ENCODE measurements at regions not wholly inside any gene's neighbourhood (a gene's known extent, or its start where the extent isn't known, plus 50 kb on each side); places are given as distances from the start of the nearest gene placed in this dataset.

GRCh38 chr6:6724539-6725467, 136.3 kb downstream of the LY86 start:
- H3K4me3 ChIP-seq (ENCODE audit: low read depth in 1 of 5, low read length in 5 of 5), result peak overlapping the region; percentile 35 to 64 (median 49)
- no peaks in the 10 kb centered on the region for H3K36me3 ChIP-seq (ENCODE audit: control insufficient read depth in 5 of 5, insufficient read depth in 5 of 5, low read length in 5 of 5)
- H3K9ac ChIP-seq (ENCODE audit: low read length in 5 of 5), result peak overlapping the region; percentile 48 to 73 (median 71)
- peaks cover 10 to 36% (median 34%) of the 10 kb centered on the region in 5 donors for H3K4me1 ChIP-seq (ENCODE audit: control insufficient read depth in 5 of 5, insufficient read depth in 5 of 5, low read length in 5 of 5)
- no peaks in the 10 kb centered on the region for H3K9me3 ChIP-seq (ENCODE audit: control insufficient read depth in 5 of 5, low read length in 5 of 5)
- H3K27me3 ChIP-seq (ENCODE audit: control insufficient read depth in 5 of 5, insufficient read depth in 4 of 5, low read length in 5 of 5), result no peaks in the 10 kb centered on the region
- H3K27ac ChIP-seq (ENCODE audit: low read depth, low read length), result peak overlapping the region; percentile 96

- Histone ChIP-seq H3K9ac (ENCODE audit: low read length in 5 of 5) (peak overlapping the region in 4 of 5 donors; percentile 13 to 73 (median 60)), H3K36me3 (ENCODE audit: control insufficient read depth in 5 of 5, insufficient read depth in 5 of 5, low read length in 5 of 5) (no peaks in the 10 kb centered on the region), H3K9me3 (ENCODE audit: control insufficient read depth in 5 of 5, low read length in 5 of 5) (no peaks in the 10 kb centered on the region), H3K4me3 (ENCODE audit: low read depth in 1 of 5, low read length in 5 of 5) (peak overlapping the region in 4 of 5 donors; percentile 31 to 64 (median 47)), H3K4me1 (ENCODE audit: control insufficient read depth in 5 of 5, insufficient read depth in 5 of 5, low read length in 5 of 5) (peaks cover 10 to 39% (median 34%) of the 10 kb centered on the region in 5 donors), H3K27ac (ENCODE audit: low read depth, low read length) (peak overlapping the region; percentile 96), H3K27me3 (ENCODE audit: control insufficient read depth in 5 of 5, insufficient read depth in 4 of 5, low read length in 5 of 5) (no peaks in the 10 kb centered on the region)
These were observed 137.1 kb downstream of the LY86 start for GRCh38 chr6:6725468-6726209.

GRCh38 chr6:6728169-6728941, 139.8 kb downstream of the LY86 start:
- Histone ChIP-seq H3K9me3 (ENCODE audit: control insufficient read depth in 5 of 5, low read length in 5 of 5) (no peaks in the 10 kb centered on the region), H3K27ac (ENCODE audit: low read depth, low read length) (no peak overlapping the region), H3K4me3 (ENCODE audit: low read depth in 1 of 5, low read length in 5 of 5) (no peak overlapping the region), H3K27me3 (ENCODE audit: control insufficient read depth in 5 of 5, insufficient read depth in 4 of 5, low read length in 5 of 5) (no peaks in the 10 kb centered on the region), H3K36me3 (ENCODE audit: control insufficient read depth in 5 of 5, insufficient read depth in 5 of 5, low read length in 5 of 5) (no peaks in the 10 kb centered on the region), H3K9ac (ENCODE audit: low read length in 5 of 5) (no peak overlapping the region), H3K4me1 (ENCODE audit: control insufficient read depth in 5 of 5, insufficient read depth in 5 of 5, low read length in 5 of 5) (peaks cover 8 to 36% (median 27%) of the 10 kb centered on the region in 5 donors)

- Histone ChIP-seq H3K4me1 (ENCODE audit: control insufficient read depth in 5 of 5, insufficient read depth in 5 of 5, low read length in 5 of 5) (peaks cover 6 to 35% (median 23%) of the 10 kb centered on the region in 5 donors), H3K4me3 (ENCODE audit: low read depth in 1 of 5, low read length in 5 of 5) (no peak overlapping the region), H3K36me3 (ENCODE audit: control insufficient read depth in 5 of 5, insufficient read depth in 5 of 5, low read length in 5 of 5) (no peaks in the 10 kb centered on the region), H3K27ac (ENCODE audit: low read depth, low read length) (peak overlapping the region; percentile 24), H3K9me3 (ENCODE audit: control insufficient read depth in 5 of 5, low read length in 5 of 5) (no peaks in the 10 kb centered on the region), H3K27me3 (ENCODE audit: control insufficient read depth in 5 of 5, insufficient read depth in 4 of 5, low read length in 5 of 5) (no peaks in the 10 kb centered on the region), H3K9ac (ENCODE audit: low read length in 5 of 5) (no peak overlapping the region)
These were observed 141.5 kb downstream of the LY86 start for GRCh38 chr6:6729971-6730370.

GRCh38 chr6:6730831-6731230, 142.3 kb downstream of the LY86 start:
- Histone ChIP-seq H3K9ac (ENCODE audit: low read length in 5 of 5) (no peak overlapping the region), H3K4me3 (ENCODE audit: low read depth in 1 of 5, low read length in 5 of 5) (no peak overlapping the region), H3K27ac (ENCODE audit: low read depth, low read length) (no peak overlapping the region), H3K27me3 (ENCODE audit: control insufficient read depth in 5 of 5, insufficient read depth in 4 of 5, low read length in 5 of 5) (no peaks in the 10 kb centered on the region), H3K36me3 (ENCODE audit: control insufficient read depth in 5 of 5, insufficient read depth in 5 of 5, low read length in 5 of 5) (no peaks in the 10 kb centered on the region), H3K9me3 (ENCODE audit: control insufficient read depth in 5 of 5, low read length in 5 of 5) (no peaks in the 10 kb centered on the region), H3K4me1 (ENCODE audit: control insufficient read depth in 5 of 5, insufficient read depth in 5 of 5, low read length in 5 of 5) (peaks cover 5 to 33% (median 19%) of the 10 kb centered on the region in 5 donors)

GRCh38 chr6:6734479-6735465, 146.3 kb downstream of the LY86 start:
- Histone ChIP-seq H3K4me3 (ENCODE audit: low read depth in 1 of 5, low read length in 5 of 5) (peak overlapping the region in 2 of 5 donors; percentile 36 to 42), H3K9me3 (ENCODE audit: control insufficient read depth in 5 of 5, low read length in 5 of 5) (no peaks in the 10 kb centered on the region), H3K9ac (ENCODE audit: low read length in 5 of 5) (peak overlapping the region in 1 of 5 donors; percentile 39), H3K27ac (ENCODE audit: low read depth, low read length) (peak overlapping the region; percentile 80), H3K36me3 (ENCODE audit: control insufficient read depth in 5 of 5, insufficient read depth in 5 of 5, low read length in 5 of 5) (no peaks in the 10 kb centered on the region), H3K4me1 (ENCODE audit: control insufficient read depth in 5 of 5, insufficient read depth in 5 of 5, low read length in 5 of 5) (peaks cover 12 to 52% (median 27%) of the 10 kb centered on the region in 5 donors), H3K27me3 (ENCODE audit: control insufficient read depth in 5 of 5, insufficient read depth in 4 of 5, low read length in 5 of 5) (no peaks in the 10 kb centered on the region)

GRCh38 chr6:6736791-6737654, 148.5 kb downstream of the LY86 start:
- H3K4me1 ChIP-seq (ENCODE audit: control insufficient read depth in 5 of 5, insufficient read depth in 5 of 5, low read length in 5 of 5), result peaks cover 12 to 43% (median 27%) of the 10 kb centered on the region in 5 donors
- no peaks in the 10 kb centered on the region for H3K36me3 ChIP-seq (ENCODE audit: control insufficient read depth in 5 of 5, insufficient read depth in 5 of 5, low read length in 5 of 5)
- peak overlapping the region; percentile 83 for H3K27ac ChIP-seq (ENCODE audit: low read depth, low read length)
- peak overlapping the region; percentile 51 to 80 (median 64) for H3K4me3 ChIP-seq (ENCODE audit: low read depth in 1 of 5, low read length in 5 of 5)
- no peaks in the 10 kb centered on the region for H3K27me3 ChIP-seq (ENCODE audit: control insufficient read depth in 5 of 5, insufficient read depth in 4 of 5, low read length in 5 of 5)
- peak overlapping the region in 3 of 5 donors; percentile 28 to 64 (median 34) for H3K9ac ChIP-seq (ENCODE audit: low read length in 5 of 5)
- no peaks in the 10 kb centered on the region for H3K9me3 ChIP-seq (ENCODE audit: control insufficient read depth in 5 of 5, low read length in 5 of 5)

- H3K27me3 ChIP-seq (ENCODE audit: control insufficient read depth in 5 of 5, insufficient read depth in 4 of 5, low read length in 5 of 5), result no peaks in the 10 kb centered on the region
- H3K9me3 ChIP-seq (ENCODE audit: control insufficient read depth in 5 of 5, low read length in 5 of 5), result no peaks in the 10 kb centered on the region
- no peaks in the 10 kb centered on the region for H3K36me3 ChIP-seq (ENCODE audit: control insufficient read depth in 5 of 5, insufficient read depth in 5 of 5, low read length in 5 of 5)
- H3K27ac ChIP-seq (ENCODE audit: low read depth, low read length), result peak overlapping the region; percentile 83
- H3K4me3 ChIP-seq (ENCODE audit: low read depth in 1 of 5, low read length in 5 of 5), result peak overlapping the region; percentile 51 to 80 (median 64)
- peak overlapping the region in 1 of 5 donors; percentile 64 for H3K9ac ChIP-seq (ENCODE audit: low read length in 5 of 5)
- H3K4me1 ChIP-seq (ENCODE audit: control insufficient read depth in 5 of 5, insufficient read depth in 5 of 5, low read length in 5 of 5), result peaks cover 12 to 43% (median 27%) of the 10 kb centered on the region in 5 donors
These were observed 149.2 kb downstream of the LY86 start for GRCh38 chr6:6737671-6738070.

Data from subcutaneous abdominal adipose tissue (tissue), 5 donors.